Right lung (tissue), 2 donors: ENCODE measurements at regions not wholly inside any gene's neighbourhood (a gene's known extent, or its start where the extent isn't known, plus 50 kb on each side); places are given as distances from the start of the nearest gene placed in this dataset.
"Not testable (repeated sequence)": the region's sequence is repeated elsewhere in the genome, so short reads cannot be mapped to it uniquely, and the experiment has no call there.

Experiments
- DNase-seq, 2 donors: peaks; one replicate each; pipeline ENCODE4 v3.0.0-alpha.2; 2013

- DNase-seq = no peak
Observed at GRCh38 chr17:53490447-53490968, 332.2 kb upstream of the KIF2B start.

DNA sequence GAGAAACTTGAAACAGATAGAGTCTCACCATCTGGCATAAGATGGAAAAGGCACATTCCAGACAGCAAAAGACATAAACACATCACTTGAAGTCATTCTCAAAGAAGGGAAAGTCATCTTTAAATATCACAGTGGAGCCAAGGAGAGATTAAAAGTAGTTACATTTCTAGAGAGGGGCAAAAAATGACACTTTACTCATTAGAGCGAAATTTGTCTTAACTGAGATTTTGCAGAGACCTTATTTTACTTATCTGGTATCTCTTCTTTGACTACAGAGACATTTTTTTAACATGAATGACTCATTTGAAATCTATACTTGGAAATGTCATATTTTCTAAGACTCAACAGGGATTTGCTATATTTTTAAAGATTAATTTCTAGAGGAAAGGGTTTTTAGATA, 339.0 kb upstream of the KIF2B start:
- no peak for DNase-seq

GRCh38 chr17:53475002-53475401, 347.7 kb upstream of the KIF2B start:
- DNase-seq = no peak

DNA sequence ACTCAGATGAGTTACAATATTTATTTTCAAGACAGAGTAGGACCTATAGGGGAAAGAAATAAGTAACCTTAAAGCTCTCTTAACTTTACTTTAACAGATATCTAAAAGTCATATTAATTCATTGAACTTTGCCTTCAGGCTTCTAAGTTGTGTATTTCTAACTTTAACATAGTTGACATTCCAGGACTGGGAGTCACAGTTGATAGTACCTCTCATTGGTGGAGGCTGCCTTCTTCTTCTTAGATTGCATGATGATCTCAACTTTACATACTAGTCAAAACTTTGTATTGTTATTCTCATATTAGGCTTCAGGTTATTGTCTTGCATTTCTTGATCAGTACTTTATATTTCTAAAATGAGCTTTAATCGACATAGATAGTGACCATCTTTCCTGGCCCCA, 350.1 kb upstream of the KIF2B start:
- DNase-seq = no peak

DNA sequence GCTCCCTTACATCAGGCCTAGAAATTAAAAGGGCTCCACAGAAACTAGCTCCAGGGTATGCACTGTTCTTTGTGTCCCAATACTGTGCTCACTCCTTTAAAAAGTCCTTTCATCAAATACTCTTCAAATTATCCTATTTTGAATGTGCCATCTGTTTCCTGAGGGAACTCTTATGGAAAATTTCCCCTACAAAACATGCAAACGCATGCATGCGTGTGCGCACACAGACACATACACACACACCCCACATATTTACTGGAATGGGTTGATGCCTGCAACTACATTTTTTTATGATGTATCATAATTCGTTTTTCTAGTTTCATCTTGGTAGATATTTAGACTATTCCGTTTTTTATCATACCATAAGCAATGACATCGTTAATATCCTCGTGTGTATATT, 351.2 kb upstream of the KIF2B start:
- DNase-seq = no peak

GRCh38 chr17:53470626-53471025, 352.1 kb upstream of the KIF2B start:
- DNase-seq = no peak

GRCh38 chr17:53466733-53467132, 356.0 kb upstream of the KIF2B start:
- DNase-seq = no peak

DNA sequence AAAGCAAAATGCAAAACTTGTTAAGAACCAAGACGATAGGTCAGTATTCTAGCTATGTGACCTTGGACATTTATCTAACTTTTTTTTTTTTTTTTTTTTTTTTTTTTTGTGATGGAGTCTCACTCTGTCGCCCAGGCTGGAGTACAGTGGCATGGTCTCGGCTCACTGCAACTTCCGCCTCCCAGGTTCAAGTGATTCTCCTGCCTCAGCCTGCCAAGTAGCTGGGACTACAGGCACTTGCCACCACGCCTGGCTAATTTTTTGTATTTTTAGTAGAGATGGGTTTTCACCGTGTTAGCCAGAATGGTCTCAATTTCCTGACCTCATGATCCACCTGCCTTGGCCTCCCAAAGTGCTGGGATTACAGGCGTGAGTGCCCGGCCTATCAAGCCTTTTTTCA, 358.3 kb upstream of the KIF2B start:
- DNase-seq = not testable (repeated sequence)

DNA sequence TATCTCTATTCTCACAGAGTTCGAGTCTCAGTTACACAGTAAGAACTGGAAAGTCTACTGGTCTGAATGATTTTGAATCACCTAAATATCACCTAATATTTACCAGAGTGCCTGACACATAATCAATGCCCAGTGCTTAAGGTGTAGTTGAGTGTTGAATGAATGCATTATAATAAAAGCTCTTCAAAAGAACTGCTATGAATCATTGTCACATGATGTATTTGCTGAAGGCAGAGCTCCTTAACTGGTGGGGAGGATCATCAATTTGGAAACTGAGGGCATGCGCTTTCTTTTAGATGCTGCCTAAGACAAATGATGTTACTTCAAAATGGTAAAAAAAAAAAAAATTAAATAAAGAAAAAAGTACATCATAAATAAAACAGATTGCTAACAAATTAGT, 359.4 kb upstream of the KIF2B start:
- no peak for DNase-seq

- DNase-seq = no peak
Observed at GRCh38 chr17:53462393-53462811, 360.3 kb upstream of the KIF2B start.

DNA sequence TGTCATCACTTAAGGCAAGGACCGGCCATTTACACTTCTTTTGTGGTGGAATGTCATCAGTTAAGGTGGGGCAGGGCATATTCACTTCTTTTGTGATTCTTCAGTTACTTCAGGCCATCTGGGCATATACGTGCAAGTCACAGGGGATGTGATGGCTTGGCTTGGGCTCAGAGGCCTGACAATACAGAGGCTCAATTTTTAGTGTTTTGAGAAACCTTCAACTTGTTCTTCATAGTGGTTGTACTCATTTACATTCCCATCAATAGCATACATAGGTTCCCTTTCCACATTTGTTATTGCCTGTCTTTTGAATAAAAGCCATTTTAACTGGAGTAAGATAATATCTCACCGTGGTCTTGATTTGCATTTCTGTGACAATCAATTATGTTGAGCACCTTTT, 366.8 kb upstream of the KIF2B start:
- DNase-seq = not testable (repeated sequence)

GRCh38 chr17:53454337-53454736, 368.4 kb upstream of the KIF2B start:
- DNase-seq = no peak

DNA sequence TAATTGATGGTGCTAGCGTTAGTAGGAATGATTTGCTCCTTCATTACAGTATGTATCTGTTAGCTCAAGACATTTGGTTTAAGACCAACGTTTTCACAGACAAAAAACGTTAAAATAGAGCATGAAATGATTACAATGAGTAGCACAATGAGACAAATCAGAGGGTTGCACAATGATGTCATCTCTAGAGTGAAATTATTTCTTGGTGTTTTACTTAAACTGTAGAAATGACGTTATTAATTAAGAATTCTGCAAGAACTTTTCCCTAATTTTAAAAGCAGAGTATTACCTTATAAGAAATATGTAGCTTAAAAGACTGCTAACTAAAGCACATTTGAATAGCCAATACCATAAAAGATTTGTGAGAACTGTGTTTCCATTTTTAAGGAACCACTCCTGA, 373.4 kb upstream of the KIF2B start:
- DNase-seq = no peak

DNA sequence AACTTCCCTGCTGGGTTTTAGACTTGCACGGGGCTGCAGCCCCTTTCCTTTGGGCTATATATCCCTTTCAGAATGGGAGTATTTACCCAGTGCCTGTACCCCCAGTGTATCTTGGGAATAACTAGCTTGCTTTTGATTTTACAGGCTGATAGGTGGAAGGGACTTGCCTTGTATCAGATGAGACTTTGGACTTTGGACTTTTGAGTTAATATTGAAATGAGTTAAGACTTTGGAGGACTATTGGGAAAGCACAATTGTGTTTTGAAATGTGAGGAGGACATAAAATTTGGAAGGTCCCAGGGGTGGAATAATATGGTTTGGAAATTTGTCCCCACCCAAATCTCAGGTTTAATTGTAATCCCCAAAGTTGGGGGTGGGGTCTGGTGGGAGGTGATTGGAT, 393.8 kb upstream of the KIF2B start:
- DNase-seq = no peak

- DNase-seq = no peak
Observed at GRCh38 chr17:53426505-53426904, 396.2 kb upstream of the KIF2B start.

DNA sequence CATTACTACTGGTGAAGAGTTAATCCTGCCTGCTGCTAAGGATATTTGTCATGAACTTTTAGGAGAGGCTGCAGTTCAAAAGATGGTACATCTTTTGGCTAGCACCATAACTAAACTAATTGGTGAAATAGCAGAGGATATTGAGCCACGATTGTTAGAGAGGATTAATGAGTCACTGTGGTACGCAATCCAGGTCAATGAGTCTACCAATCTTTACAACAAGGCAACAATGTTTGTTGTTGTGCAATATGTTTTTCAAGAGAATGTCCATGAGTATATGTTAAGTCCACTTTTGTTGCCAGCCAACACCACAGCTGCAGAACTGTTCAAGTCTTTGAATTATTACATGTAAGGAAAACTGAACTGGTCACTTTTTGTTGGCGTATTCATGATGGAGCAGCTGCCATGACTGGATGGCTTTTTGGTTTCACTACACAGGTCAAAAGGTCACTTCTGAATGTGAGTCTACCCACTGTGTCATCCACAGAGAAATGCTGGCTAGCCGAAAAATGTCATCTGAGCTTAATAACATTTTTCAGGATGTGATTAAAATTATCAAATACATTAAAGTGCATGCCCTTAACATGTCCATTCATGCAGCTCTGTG, 402.6 kb upstream of the KIF2B start:
- DNase-seq = no peak

GRCh38 chr17:53409588-53409987, 413.1 kb upstream of the KIF2B start:
- no peak for DNase-seq

- no peak for DNase-seq
Observed at GRCh38 chr17:53406907-53407306, 415.8 kb upstream of the KIF2B start.

DNA sequence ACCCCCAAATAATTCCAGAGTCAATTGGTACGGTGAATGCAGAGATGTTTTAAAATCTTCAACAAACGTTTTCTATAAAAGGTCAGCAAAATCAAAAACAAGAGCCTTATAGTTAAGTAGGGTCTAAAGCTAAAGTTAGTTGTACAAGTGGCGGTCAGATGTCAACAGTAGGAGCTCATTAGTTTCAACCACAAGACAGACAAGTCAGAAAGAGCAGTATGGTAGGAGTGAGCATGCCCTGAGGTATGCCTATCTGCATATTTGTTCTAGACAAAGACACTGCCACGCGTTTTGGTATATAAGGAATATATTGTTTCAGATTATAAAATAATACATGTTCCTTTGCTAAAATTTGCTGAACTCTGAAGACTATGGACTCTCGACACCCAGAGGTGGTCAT, 431.5 kb upstream of the KIF2B start:
- no peak for DNase-seq

- no peak for DNase-seq
Observed at GRCh38 chr17:53390575-53390974, 432.2 kb upstream of the KIF2B start.

DNA sequence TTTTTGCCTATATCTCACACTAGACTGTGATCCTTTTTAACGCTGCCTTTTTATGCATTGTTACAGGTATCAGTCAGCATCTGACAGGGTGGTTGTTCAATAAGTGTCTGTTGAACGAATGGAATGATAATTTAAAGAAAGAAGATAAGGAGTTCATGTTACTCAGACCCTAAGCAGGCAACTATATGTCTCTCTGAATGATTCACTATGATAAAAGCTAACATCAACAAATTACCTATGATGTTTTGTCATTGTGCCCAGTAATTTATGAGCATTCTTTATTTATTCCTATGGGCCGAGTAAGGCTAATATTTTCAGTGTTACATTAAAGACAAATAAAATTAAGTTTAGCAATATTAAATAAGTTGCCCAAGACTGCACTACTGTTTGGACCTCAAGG, 435.0 kb upstream of the KIF2B start:
- DNase-seq = no peak

- no peak for DNase-seq
Observed at GRCh38 chr17:53353919-53354351, 468.8 kb upstream of the KIF2B start.

DNA sequence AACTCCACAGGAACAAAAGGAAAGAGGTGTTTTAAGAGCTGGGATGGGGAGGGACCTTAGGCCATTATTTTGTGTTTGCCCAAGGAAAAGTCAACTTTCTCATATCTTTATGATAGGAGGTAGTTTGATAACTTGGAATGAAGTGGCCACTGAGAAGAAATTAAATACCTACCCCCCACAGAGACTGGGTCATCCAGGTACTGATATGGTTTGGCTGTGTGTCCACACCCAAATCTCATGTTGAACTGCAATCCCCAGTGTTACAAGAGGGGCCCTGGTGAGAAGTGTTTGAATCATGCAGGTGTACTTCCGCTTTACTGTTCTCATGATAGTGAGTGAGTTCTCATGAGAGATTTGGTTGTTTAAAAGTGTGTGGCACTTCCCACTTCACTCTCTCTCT, 477.9 kb upstream of the KIF2B start:
- DNase-seq = no peak

DNA sequence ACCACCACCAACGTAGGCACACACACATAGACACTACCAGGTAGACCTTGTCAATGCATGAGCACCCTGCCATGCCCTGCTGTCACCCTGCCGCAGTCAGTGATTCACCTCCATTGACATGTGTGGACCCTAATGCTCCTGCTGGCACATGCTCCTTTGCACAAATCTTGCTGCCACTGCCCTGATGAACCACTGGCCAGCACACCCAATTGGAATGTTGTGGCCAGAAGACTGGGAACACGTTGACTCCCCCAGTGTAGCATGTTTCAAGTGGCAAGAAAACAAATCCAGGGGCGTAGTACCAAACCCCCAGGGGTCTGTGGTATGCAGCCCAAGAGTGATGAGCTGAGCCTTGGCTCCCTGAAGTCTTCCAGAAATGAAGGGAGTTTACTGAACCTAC, 486.4 kb upstream of the KIF2B start:
- DNase-seq = no peak
